D721Med (cell line): ENCODE measurements at regions not wholly inside any gene's neighbourhood (a gene's known extent, or its start where the extent isn't known, plus 50 kb on each side); places are given as distances from the start of the nearest gene placed in this dataset.

Experiments
- DNase-seq: peaks from one replicate; pipeline ENCODE4 v3.0.0; 2011; ENCODE audit warnings: low spot score; ENCODE audit not compliant: insufficient read length
- FAIRE-seq: peaks from 2 replicates; lab custom pipeline; 2011; peaks lifted over from hg19 to GRCh38; lab: Jason Lieb, UNC
- TF ChIP-seq, protein P1 (sequence below): IDR thresholded peaks from 2 replicates; pipeline ENCODE4 v1.5.1; 2012; ENCODE audit warnings: mild to moderate bottlenecking, control low read depth; ENCODE audit not compliant: insufficient read depth; ENCODE audit errors: missing control alignments

DNA sequence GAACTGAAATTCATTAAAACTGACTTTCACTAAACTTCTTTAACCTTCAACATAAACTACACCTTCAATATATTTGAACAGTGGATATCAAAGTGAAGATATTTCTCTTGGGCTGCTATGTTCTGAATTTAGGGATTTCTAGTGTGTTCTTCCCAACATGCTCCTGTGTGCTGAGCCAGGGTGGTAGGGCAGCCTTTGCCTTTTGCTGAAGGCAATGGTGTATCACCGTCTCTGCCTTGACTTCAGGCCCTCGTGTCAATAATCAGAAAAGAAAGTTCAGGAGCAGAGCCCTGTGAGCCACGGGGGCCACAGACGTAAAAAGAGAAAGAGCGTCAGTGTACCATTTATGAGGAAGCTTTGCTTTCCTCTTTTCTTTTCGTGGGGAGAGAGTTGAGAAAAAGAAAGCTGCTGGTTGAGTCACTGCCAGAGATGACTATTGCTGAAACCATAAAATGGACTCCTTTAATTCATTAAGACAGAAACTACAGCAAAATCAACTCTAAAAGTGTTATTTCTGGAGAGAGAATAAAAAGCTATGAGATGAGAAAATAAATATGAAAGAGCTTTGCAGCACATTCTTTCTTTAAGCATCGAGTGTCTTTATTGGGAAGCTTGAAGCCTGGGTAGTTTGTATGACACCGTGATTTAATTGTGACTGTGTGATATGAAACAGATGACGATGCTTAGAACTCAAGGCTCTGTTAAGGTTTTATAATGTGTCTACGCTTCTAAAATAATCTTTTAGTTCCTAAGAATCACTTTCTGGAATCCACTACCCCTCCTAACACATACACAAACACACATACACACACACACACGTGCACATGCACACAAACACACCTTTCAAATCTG is 271.8 kb upstream of the MTNR1B start:
- TF ChIP-seq, protein P1, sequence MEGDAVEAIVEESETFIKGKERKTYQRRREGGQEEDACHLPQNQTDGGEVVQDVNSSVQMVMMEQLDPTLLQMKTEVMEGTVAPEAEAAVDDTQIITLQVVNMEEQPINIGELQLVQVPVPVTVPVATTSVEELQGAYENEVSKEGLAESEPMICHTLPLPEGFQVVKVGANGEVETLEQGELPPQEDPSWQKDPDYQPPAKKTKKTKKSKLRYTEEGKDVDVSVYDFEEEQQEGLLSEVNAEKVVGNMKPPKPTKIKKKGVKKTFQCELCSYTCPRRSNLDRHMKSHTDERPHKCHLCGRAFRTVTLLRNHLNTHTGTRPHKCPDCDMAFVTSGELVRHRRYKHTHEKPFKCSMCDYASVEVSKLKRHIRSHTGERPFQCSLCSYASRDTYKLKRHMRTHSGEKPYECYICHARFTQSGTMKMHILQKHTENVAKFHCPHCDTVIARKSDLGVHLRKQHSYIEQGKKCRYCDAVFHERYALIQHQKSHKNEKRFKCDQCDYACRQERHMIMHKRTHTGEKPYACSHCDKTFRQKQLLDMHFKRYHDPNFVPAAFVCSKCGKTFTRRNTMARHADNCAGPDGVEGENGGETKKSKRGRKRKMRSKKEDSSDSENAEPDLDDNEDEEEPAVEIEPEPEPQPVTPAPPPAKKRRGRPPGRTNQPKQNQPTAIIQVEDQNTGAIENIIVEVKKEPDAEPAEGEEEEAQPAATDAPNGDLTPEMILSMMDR, result no peak
- DNase-seq (no peak), FAIRE-seq (no peak)

DNA sequence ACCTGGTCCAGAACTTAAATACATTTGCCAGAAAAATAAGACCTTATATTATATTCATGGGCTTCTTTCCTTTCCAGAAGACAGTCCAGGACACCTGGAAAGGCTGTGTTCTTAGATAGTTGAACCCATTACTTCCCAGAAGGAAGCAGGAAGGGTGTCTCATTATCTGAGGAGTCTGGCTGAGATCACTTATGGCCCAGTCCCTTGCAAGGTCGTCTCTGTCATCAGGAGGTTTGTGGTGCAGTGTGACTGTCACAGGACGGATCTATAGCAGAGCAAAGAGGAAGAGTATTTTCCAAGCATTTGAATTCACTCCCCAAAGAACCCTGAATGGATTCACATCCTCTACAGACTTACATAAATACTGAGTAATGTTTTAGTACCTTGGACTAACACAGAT is 270.7 kb upstream of the MTNR1B start:
- DNase-seq (no peak), FAIRE-seq (no peak)
- TF ChIP-seq, protein P1, result no peak

DNA sequence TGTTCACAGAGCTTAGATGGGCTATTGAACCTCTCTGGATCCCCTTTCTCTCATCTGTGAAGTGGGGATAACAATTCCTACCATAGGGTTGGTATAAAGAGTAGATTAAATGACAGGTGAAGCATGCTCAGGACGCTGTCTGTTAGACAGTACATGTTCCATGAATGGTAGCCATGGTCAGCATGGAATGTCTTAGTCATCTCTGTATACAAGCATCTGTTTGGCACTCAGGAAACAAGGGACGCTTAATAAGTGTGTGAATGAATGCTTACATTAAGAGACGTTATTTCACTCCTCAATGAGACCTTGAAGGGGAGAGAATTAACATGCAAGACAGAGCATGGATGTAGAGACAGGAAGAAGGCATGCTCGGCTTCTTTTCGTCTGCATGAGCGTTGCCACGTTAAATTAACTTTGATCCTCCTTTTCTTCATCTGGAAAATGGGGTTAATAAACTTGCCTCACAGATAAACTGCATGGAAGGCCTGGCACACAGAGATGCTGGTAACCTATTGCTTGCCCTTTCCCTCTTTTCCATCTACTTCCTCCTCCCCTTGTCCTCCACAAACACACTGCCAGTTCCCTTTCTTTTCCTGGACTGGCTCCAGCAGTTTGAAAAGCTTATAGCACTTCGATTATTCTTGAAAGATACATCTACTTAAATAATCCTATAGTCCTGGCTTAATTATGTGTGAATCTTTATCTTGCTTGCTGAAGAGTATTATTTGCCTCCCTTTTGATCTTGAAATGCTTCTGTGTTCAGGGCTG is 267.2 kb upstream of the MTNR1B start:
- FAIRE-seq, result no peak
- no peak for DNase-seq
- TF ChIP-seq, protein P1, result no peak

DNA sequence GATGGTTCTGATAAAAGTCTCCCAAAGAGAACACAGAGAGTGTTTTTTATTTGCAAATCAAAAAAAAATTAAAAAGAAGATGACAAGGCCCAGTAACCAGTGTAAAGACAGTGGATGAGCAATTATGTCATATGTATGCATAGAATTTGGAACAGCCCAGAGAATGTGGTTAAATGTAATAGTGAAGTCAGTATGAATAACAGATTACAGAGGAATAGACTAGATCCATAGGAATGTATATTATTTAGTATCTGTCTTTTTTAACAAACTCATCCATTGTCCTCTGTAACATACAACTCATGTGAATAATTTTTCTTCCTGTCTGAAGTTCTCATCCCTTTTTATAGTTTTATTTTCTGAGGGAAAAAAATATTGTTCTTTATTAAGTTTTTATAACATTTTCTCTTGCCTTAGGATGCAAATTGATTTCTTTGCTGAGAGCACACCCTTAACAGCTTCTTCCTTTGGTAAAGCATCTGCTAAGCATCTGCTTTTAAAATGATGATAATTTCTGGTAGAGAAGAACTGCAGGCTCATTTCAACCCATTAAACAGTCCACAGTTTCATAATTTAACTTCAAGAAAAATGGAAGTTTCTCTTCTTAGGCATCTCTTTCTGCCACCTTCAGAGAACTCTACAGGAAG is 266.5 kb upstream of the MTNR1B start:
- DNase-seq (no peak), FAIRE-seq (no peak)

DNA sequence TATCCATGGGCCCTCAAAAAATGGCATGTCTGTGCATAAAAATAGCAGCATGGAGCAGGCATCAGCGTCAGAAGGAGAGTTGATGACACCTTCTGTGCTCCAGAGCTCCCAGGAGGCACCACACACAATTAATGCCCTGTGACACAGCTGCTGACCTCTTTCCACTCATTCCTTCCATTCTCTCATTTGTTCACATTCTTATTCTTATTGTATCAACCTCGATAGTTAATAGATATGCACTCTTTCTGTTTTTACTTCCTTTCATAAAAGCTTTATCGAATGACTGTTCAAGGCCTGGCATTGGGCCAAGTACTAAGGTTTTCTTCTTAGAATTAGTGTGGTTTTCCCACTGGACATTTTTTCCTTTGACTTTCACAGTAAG is 266.0 kb upstream of the MTNR1B start:
- no peak for DNase-seq
- TF ChIP-seq, protein P1, result no peak
- no peak for FAIRE-seq

More for the DNA sequence above, 266.5 kb upstream of the MTNR1B start:
- TF ChIP-seq, protein P1, result no peak

DNA sequence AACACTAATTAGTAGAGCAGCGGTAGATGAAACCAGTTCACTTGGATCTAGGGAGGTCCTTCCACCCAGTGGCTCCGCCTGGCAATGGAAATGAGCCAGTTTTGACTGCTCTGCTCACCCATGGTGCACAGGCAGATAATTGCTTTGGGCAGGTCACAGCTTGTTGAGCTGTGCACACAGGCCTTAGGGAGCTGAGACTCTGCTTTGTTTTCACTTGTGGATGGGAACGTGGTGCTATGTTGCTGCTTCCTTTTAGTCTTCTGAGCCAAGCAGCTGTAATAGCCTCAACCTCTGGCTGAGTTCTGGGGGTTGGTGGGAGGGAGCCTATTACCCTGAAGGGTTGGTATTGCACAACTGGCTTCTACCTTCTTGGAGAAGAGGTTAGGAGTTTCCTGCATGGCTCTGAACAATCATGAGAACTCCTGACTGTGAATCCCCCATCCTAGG is 262.3 kb upstream of the MTNR1B start:
- DNase-seq (no peak), FAIRE-seq (no peak)
- TF ChIP-seq, protein P1, result no peak
